GM12878 (cell line): ENCODE measurements at regions not wholly inside any gene's neighbourhood (a gene's known extent, or its start where the extent isn't known, plus 50 kb on each side); places are given as distances from the start of the nearest gene placed in this dataset.

Experiments used
- ATAC-seq: fragments of 200-7000 bp; cut with Tn5 transposase; 3 replicates; pipeline ENCODE4 v1.9.1; 2020; ENCODE audit warnings: mild to moderate bottlenecking, moderate library complexity
- BruUV-seq: library from RNA; stranded (reverse); fragments of 400-500 nt; replicated peaks from 2 replicates; lab custom pipeline; 2021; lab: Mats Ljungman, UMichigan
- CTCF ChIA-PET: fragments of 300-600 bp; sonication (Branson Sonifier 250); formaldehyde crosslinking; extraction: SDS; loops from one replicate; lab custom pipeline; 2021; ENCODE audit warnings: inconsistent platforms; lab: Yijun Ruan, JAX
- POLR2A ChIA-PET: fragments of 350-600 bp; formaldehyde crosslinking; extraction: SDS; loops from one replicate; lab custom pipeline; 2021; ENCODE audit warnings: inconsistent platforms; lab: Charles Lee
- RAD21 ChIA-PET: fragments of 300-600 bp; sonication (Branson Sonifier 250); formaldehyde crosslinking; loops from one replicate; lab custom pipeline; 2023; ENCODE audit warnings: antibody characterized with exemption; ENCODE audit not compliant: unreplicated experiment; lab: Charles Lee
- SMC1A ChIA-PET: fragments of 300-600 bp; sonication (Branson Sonifier 250); formaldehyde crosslinking; loops from one replicate; lab custom pipeline; 2023; ENCODE audit not compliant: unreplicated experiment, uncharacterized antibody; lab: Charles Lee
- DNase-seq: peaks from one replicate; pipeline ENCODE4 v3.0.0-alpha.2; 2011; ENCODE audit warnings: low read depth, low spot score
- FAIRE-seq: peaks from 3 replicates; lab custom pipeline; 2011; peaks lifted over from hg19 to GRCh38; lab: Jason Lieb, UNC
- H2AFZ ChIP-seq: 2 replicates; pipeline ENCODE4 v1.6.0; 2011; ENCODE audit warnings: low read depth, low read length, control low read depth; ENCODE audit not compliant: control insufficient read depth
- H3K27ac ChIP-seq: 2 replicates; pipeline ENCODE4 v1.5.1; 2011; ENCODE audit warnings: control low read depth; ENCODE audit not compliant: control insufficient read depth, insufficient read depth
- H3K27me3 ChIP-seq, 2 experiments: replicated peaks in 1 of 2; 2 replicates each; pipeline versions ENCODE4 v1.6.0 to v1.6.1; 2011; ENCODE audit warnings: low read length in 1 of 2; ENCODE audit not compliant: control insufficient read depth in 2 of 2, insufficient read depth in 2 of 2
- H3K36me3 ChIP-seq, 2 experiments: 2 replicates each; pipeline ENCODE4 v1.5.1; 2011; ENCODE audit warnings: low read length in 1 of 2; ENCODE audit not compliant: control insufficient read depth in 2 of 2, insufficient read depth in 2 of 2
- H3K4me1 ChIP-seq: 2 replicates; pipeline ENCODE4 v1.6.1; 2011; ENCODE audit warnings: mild to moderate bottlenecking, low read length, moderate library complexity, mixed read lengths; ENCODE audit not compliant: control insufficient read depth, insufficient read depth
- H3K4me2 ChIP-seq: 2 replicates; pipeline ENCODE4 v1.6.0; 2011; ENCODE audit warnings: control low read depth; ENCODE audit not compliant: control insufficient read depth, insufficient read depth
- H3K4me3 ChIP-seq: fragments of 200-600 bp; sonication (generic); 2 replicates; pipeline ENCODE4 v1.5.1; 2016
- H3K79me2 ChIP-seq: 2 replicates; pipeline ENCODE4 v1.6.0; 2011; ENCODE audit warnings: low read length; ENCODE audit not compliant: control insufficient read depth, insufficient read depth
- H3K9ac ChIP-seq: 2 replicates; pipeline ENCODE4 v1.8.0; 2011; ENCODE audit warnings: low read length, control low read depth, mixed read lengths; ENCODE audit not compliant: control insufficient read depth, insufficient read depth
- H3K9me3 ChIP-seq: replicated peaks from 3 replicates; pipeline ENCODE4 v1.5.1; 2011; ENCODE audit warnings: mild to moderate bottlenecking, low read length; ENCODE audit not compliant: control insufficient read depth, insufficient read depth
- H4K20me1 ChIP-seq: 2 replicates; pipeline ENCODE4 v1.6.0; 2011; ENCODE audit not compliant: control insufficient read depth, insufficient read depth
- ESRRA ChIP-seq: IDR thresholded peaks from 2 replicates; pipeline ENCODE4 v1.6.1; 2012; ENCODE audit warnings: mild to moderate bottlenecking, low read length, improper control_type of control experiment
- FOXM1 ChIP-seq: IDR thresholded peaks from 2 replicates; pipeline ENCODE4 v1.6.1; 2012; ENCODE audit warnings: low read depth, mild to moderate bottlenecking, inconsistent platforms, low read length, moderate library complexity
- HDAC6 ChIP-seq: fragments of 200-600 bp; sonication (generic); IDR thresholded peaks from one replicate; pipeline ENCODE4 v1.8.0; 2017; ENCODE audit warnings: antibody characterized with exemption; ENCODE audit not compliant: unreplicated experiment
- MEF2A ChIP-seq: IDR thresholded peaks from 2 replicates; pipeline ENCODE4 v1.6.1; 2011; ENCODE audit warnings: low read depth, mild to moderate bottlenecking, low read length, moderate library complexity; ENCODE audit not compliant: insufficient read depth
- MEF2B ChIP-seq: fragments of 450-650 bp; IDR thresholded peaks from 2 replicates; pipeline ENCODE4 v1.6.1; 2018; ENCODE audit warnings: mild to moderate bottlenecking, moderate library complexity; ENCODE audit not compliant: partially characterized antibody, poor library complexity, severe bottlenecking
- MXI1 ChIP-seq: fragments of 150-350 bp; IDR thresholded peaks from 2 replicates; pipeline ENCODE4 v1.6.1; 2011; ENCODE audit warnings: low read depth, mild to moderate bottlenecking, inconsistent platforms, low read length, improper control_type of control experiment
- MYC ChIP-seq: IDR thresholded peaks from 2 replicates; pipeline ENCODE4 v1.6.1; 2011; ENCODE audit warnings: mild to moderate bottlenecking, low read length, moderate library complexity, inconsistent platforms; ENCODE audit not compliant: insufficient read depth, insufficient replicate concordance, insufficient read length, severe bottlenecking
- NFYB ChIP-seq: IDR thresholded peaks from 2 replicates; pipeline ENCODE4 v1.6.1; 2011; ENCODE audit warnings: low read depth, mild to moderate bottlenecking, low read length, improper control_type of control experiment, moderate library complexity; ENCODE audit not compliant: insufficient read depth
- NRF1 ChIP-seq: conservative IDR thresholded peaks from 2 replicates; pipeline ENCODE4 v1.6.1; 2011; ENCODE audit warnings: mild to moderate bottlenecking, low read depth, low read length, improper control_type of control experiment
- PML ChIP-seq: IDR thresholded peaks from 2 replicates; pipeline ENCODE4 v1.6.1; 2012; ENCODE audit warnings: low read length, inconsistent platforms
- PRDM15 ChIP-seq: fragments of 450-650 bp; formaldehyde crosslinking; IDR thresholded peaks from 2 replicates; pipeline ENCODE4 v1.4.0; 2020; ENCODE audit warnings: mild to moderate bottlenecking, moderate library complexity
- SPI1 ChIP-seq: IDR thresholded peaks from 2 replicates; pipeline ENCODE4 v1.6.1; 2011; ENCODE audit warnings: low read depth, mild to moderate bottlenecking, low read length, moderate library complexity, borderline replicate concordance; ENCODE audit not compliant: insufficient read depth
- TBL1XR1 ChIP-seq: IDR thresholded peaks from 2 replicates; pipeline ENCODE4 v1.6.1; 2012; ENCODE audit warnings: low read depth, low read length, improper control_type of control experiment
- WGBS: methylation state at CpG from one replicate; pipeline ENCODE4 v1.1.6; 2016; ENCODE audit warnings: low lambda C conversion rate; ENCODE audit not compliant: insufficient replicate concordance, insufficient coverage; ENCODE audit errors: missing lambda C conversion rate; 5-methylcytosine and 5-hydroxymethylcytosine counted together
- in situ Hi-C: fragments of 300-500 bp; cut with MboI; formaldehyde crosslinking; loops from 9 replicates; pipeline ENCODE4 v1.14.3; 2018; ENCODE audit warnings: mixed read lengths
- intact Hi-C: fragments of 100-400 bp; cut with micrococcal nuclease; formaldehyde crosslinking; loops from one replicate; pipeline ENCODE4 v1.14.2; 2022; ENCODE audit not compliant: unreplicated experiment
- TF ChIP-seq, protein P1 (sequence below): IDR thresholded peaks from 2 replicates; pipeline ENCODE4 v1.6.1; 2012; ENCODE audit warnings: improper control_type of control experiment, low read depth, low read length; ENCODE audit not compliant: insufficient replicate concordance
- TF ChIP-seq, protein P2 (sequence below): fragments of 450-650 bp; IDR thresholded peaks from 2 replicates; pipeline ENCODE4 v1.6.1; 2016; ENCODE audit warnings: mild to moderate bottlenecking

DNA sequence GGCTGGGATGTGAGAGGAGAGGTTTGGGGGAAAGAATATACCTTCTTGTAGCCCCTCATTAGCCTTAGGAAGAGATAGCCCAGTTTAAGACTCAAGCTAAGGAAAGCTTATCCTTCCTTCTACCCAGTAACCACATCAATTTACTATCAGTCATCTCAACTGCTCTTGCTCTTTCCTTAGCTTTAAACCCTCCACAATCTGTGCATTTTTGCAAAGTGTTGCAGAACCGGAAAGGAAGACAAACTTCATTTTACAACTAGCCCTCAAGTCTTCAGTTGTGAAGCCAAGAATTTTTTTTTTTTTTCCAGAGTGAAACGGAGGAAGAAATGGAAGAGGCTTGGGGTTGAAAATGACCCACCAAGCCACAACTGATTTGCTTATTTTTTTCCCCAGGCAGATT, 137.0 kb upstream of the LMO4 start:
- H3K27ac ChIP-seq, result no peak overlapping the region
- ATAC-seq, result no peak
- TF ChIP-seq, protein P1, sequence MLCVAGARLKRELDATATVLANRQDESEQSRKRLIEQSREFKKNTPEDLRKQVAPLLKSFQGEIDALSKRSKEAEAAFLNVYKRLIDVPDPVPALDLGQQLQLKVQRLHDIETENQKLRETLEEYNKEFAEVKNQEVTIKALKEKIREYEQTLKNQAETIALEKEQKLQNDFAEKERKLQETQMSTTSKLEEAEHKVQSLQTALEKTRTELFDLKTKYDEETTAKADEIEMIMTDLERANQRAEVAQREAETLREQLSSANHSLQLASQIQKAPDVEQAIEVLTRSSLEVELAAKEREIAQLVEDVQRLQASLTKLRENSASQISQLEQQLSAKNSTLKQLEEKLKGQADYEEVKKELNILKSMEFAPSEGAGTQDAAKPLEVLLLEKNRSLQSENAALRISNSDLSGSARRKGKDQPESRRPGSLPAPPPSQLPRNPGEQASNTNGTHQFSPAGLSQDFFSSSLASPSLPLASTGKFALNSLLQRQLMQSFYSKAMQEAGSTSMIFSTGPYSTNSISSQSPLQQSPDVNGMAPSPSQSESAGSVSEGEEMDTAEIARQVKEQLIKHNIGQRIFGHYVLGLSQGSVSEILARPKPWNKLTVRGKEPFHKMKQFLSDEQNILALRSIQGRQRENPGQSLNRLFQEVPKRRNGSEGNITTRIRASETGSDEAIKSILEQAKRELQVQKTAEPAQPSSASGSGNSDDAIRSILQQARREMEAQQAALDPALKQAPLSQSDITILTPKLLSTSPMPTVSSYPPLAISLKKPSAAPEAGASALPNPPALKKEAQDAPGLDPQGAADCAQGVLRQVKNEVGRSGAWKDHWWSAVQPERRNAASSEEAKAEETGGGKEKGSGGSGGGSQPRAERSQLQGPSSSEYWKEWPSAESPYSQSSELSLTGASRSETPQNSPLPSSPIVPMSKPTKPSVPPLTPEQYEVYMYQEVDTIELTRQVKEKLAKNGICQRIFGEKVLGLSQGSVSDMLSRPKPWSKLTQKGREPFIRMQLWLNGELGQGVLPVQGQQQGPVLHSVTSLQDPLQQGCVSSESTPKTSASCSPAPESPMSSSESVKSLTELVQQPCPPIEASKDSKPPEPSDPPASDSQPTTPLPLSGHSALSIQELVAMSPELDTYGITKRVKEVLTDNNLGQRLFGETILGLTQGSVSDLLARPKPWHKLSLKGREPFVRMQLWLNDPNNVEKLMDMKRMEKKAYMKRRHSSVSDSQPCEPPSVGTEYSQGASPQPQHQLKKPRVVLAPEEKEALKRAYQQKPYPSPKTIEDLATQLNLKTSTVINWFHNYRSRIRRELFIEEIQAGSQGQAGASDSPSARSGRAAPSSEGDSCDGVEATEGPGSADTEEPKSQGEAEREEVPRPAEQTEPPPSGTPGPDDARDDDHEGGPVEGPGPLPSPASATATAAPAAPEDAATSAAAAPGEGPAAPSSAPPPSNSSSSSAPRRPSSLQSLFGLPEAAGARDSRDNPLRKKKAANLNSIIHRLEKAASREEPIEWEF, result no peak
- TF ChIP-seq TBL1XR1 (no peak), MYC (no peak), MXI1 (no peak), SPI1 (no peak), MEF2A (no peak), HDAC6 (no peak), FOXM1 (no peak), MEF2B (no peak), PML (no peak), NRF1 (no peak), PRDM15 (CRISPR knock-in tag) (no peak), ESRRA (no peak), NFYB (no peak)
- TF ChIP-seq, protein P2, sequence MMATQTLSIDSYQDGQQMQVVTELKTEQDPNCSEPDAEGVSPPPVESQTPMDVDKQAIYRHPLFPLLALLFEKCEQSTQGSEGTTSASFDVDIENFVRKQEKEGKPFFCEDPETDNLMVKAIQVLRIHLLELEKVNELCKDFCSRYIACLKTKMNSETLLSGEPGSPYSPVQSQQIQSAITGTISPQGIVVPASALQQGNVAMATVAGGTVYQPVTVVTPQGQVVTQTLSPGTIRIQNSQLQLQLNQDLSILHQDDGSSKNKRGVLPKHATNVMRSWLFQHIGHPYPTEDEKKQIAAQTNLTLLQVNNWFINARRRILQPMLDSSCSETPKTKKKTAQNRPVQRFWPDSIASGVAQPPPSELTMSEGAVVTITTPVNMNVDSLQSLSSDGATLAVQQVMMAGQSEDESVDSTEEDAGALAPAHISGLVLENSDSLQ, result no peak

More for the DNA sequence above, 137.0 kb upstream of the LMO4 start:
- H4K20me1 ChIP-seq, result no peaks in the 10 kb centered on the region
- no peaks in the 10 kb centered on the region for H3K36me3 ChIP-seq
- no peak overlapping the region for H2AFZ ChIP-seq
- no peak overlapping the region for H3K9ac ChIP-seq
- H3K4me2 ChIP-seq, result no peak overlapping the region
- POLR2A ChIA-PET, result no interaction called here
- no peaks in the 10 kb centered on the region; the same call in 1 of the 3 replicates for H3K9me3 ChIP-seq
- FAIRE-seq (no peak), DNase-seq (no peak)
- 0% methylated on average over 2 of the region's 2 CpGs for whole genome bisulfite sequencing
- BruUV-seq, result no TSS peak
- H3K79me2 ChIP-seq, result no peaks in the 10 kb centered on the region
- peaks cover 0 to 3% of the 10 kb centered on the region in 2 experiments; a peak in 1 of 4 replicates for H3K27me3 ChIP-seq
- in situ Hi-C loops, result no loop called here
- H3K4me3 ChIP-seq, result no peak overlapping the region
- intact Hi-C loops, result no loop called here
- SMC1A ChIA-PET, result no interaction called here
- CTCF ChIA-PET, result interaction anchor here (0.7 to 1.1 kb wide), 4 partner anchors 9 to 882 kb away, joined by 3 to 4 read pairs (median 4); no protein-coding TSS in a partner anchor
- no peaks in the 10 kb centered on the region for H3K4me1 ChIP-seq
- RAD21 ChIA-PET, result no interaction called here
